ENCODE measurements at regions not wholly inside any gene's neighbourhood (a gene's known extent, or its start where the extent isn't known, plus 50 kb on each side); places are given as distances from the start of the nearest gene placed in this dataset.

DNA sequence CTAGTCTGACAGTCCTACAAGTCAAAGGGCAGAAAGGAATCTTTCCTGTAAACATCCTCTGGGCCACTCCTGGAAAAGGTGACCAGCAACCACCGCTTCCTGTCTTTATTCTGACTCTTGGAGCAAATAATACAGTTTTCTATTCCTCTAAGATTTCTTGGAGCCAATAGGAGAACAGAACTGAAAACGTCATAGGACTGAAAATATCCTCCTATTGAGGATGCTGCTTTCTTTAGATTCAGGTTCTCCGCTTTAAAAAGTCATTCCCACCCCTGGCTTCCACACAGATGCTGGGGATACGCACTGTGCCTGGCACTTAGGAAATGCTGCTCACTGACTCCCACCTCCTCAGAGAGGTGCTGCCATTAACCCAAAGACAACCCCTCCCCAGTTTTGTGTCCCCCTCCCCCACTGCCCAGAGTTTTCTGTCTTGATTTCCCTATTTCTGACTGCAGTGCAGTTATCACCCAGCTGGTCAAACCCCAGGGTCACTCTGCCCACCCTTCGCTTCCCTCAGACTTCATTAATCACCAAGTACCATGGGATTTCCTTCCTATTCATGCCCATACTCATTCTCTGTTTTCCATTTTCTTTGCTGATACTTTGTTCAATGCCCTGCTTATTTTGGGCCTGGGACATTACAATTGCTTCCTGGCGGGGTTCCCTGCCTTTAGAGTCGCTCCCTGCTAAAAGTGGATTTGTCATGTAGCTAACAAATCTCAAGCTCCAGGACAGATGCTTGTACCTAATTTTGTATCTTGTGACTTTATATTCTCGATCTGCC, 82.1 kb upstream of the ARHGAP29 start:
- DNase-seq (ENCODE audit: low spot score), result no peak
- H3K27ac ChIP-seq, result peak overlapping the region; percentile 42 to 45
- TF ChIP-seq, protein P1, sequence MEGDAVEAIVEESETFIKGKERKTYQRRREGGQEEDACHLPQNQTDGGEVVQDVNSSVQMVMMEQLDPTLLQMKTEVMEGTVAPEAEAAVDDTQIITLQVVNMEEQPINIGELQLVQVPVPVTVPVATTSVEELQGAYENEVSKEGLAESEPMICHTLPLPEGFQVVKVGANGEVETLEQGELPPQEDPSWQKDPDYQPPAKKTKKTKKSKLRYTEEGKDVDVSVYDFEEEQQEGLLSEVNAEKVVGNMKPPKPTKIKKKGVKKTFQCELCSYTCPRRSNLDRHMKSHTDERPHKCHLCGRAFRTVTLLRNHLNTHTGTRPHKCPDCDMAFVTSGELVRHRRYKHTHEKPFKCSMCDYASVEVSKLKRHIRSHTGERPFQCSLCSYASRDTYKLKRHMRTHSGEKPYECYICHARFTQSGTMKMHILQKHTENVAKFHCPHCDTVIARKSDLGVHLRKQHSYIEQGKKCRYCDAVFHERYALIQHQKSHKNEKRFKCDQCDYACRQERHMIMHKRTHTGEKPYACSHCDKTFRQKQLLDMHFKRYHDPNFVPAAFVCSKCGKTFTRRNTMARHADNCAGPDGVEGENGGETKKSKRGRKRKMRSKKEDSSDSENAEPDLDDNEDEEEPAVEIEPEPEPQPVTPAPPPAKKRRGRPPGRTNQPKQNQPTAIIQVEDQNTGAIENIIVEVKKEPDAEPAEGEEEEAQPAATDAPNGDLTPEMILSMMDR (IDR thresholded peaks at IDR 0.05), result no peak
- H3K4me3 ChIP-seq, result no peak overlapping the region

DNA sequence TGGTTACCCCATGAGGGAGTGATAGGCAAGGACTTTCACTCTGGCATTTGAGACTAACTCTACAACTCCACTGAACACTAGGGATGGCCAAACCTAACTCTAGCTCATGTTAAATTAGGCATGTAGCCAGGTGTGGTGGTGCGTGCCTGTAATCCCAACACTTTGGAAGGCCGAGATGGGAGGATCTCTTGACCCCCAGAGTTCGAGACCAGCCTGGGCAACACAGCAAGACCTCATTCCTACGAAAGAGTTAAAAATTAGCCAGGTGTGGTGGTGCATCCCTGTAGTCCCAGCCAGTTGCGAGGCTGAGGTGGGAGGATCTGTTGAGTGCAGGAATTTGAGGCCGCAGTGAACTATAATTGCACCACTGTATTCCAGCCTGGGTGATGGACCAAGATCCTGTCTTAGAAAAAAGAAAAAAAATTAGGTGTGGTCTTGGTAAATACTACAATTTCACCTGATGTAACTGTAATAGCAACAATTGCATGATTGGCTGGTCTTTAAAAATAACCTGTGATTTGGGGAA, 81.2 kb upstream of the ARHGAP29 start:
- Histone ChIP-seq H3K4me3 (no peak overlapping the region), H3K27ac (no peak overlapping the region)
- TF ChIP-seq, protein P1 (IDR thresholded peaks at IDR 0.05), result no peak
- no peak for DNase-seq (ENCODE audit: low spot score)

DNA sequence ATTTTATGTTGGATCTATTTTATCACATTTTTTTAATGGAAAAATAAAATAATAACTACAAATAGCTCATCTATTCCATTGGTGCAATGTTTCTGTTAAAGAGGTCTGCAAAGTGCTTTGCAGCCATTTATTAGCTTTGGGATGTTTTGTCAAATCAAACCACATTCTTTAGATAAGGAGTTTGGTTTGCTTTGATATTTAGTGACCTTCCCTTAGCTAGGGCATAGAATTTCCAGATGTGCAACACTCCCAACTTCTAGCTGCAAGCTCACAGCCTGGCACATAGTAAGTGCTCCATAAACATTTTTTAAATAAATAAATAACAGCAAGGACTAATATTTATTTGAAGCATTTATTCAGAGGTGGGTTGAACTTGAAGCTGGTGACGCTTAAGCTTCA, 80.4 kb upstream of the ARHGAP29 start:
- H3K27ac ChIP-seq, result no peak overlapping the region
- no peak overlapping the region for H3K4me3 ChIP-seq
- no peak for DNase-seq (ENCODE audit: low spot score)
- TF ChIP-seq, protein P1 (IDR thresholded peaks at IDR 0.05), result no peak

DNA sequence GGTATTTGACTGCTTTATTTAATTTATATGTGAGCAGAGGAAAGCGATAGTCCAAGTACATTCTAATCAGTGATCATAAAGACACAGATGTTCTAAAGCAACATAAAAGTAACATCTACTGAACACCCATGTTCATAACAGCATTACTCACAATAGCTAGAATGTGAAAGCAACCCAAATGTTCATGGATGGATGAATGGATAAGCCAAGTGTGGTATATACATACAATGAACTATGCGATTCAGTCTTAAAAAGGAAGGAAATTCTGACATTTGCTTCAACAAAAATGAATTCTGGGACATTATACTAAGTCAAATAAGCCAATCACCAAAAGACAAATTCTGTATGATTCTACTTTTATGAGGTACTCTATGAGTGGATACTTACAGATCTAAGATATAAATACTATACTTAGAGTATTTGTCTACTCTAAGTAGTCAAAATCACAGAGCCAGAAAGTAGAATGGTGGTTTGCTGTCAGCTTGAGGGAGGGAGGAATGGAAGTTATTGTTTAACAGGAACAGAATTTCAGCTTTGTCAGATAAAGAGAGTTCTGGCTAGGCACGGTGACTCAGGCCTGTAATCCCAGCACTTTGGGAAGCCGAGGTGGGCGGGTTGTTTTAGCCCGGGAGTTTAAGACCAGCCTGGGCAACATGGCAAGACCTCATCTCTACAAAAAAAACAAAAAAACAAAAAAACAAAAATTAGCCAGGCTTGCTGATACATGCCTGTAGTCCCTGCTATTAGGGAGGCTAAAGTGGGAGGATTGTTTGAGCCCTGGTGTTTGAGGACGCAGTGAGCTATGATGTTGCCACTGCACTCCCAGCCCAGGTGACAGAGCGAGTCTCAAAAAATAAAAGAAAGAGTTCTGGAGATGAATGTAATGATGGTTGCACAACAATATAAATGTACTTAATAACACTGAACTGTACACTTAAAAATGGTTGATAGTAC, 79.7 kb upstream of the ARHGAP29 start:
- Histone ChIP-seq H3K4me3 (no peak overlapping the region), H3K27ac (no peak overlapping the region)
- TF ChIP-seq, protein P1 (IDR thresholded peaks at IDR 0.05), result no peak
- no peak for DNase-seq (ENCODE audit: low spot score)

DNA sequence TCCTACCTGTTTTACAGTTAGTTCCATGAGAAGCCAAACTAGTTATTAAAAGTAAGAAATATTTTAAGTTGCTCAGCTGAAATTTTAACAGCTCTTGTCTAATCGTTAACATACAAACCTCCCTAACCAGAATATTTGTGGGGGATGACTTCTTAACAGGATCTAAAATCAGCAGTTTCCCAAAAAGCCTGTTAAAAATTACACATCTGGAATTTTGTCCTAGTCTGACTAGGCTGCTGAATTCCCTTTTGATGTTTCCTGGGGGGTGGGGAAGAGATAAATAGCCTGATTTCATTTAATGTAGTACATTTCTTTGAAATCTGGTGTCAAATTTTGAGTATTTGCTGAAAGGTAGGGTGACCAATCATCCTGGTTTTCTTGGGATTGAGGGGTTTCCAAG, 78.8 kb upstream of the ARHGAP29 start:
- Histone ChIP-seq H3K27ac (no peak overlapping the region), H3K4me3 (no peak overlapping the region)
- TF ChIP-seq, protein P1 (IDR thresholded peaks at IDR 0.05), result no peak
- DNase-seq (ENCODE audit: low spot score), result no peak

DNA sequence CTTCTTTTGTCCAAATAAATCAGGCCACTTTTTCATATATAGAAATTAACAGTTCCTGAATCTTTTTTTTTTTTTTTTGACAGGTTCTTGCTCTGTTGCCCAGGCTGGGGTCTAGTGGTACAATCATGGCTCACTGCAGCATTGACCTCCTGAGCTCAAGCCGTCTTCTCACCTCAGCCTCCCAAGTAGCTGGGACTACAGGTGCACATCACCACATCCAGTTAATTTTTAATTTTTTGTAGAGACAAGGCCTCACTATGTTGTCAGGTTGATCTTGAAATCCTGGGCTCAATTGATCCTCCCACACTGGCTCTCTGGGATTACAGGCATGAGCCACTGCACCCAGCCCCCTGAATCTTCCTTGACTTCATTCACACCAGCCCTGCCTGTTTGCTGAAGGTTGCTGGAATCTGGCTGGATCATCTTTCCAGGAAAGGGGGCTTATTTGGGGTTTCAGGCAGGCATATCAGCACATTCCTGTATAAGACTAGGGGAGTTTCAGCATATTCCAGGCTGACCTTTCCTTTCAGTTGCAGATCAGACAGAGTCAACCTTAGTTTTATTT, 78.2 kb upstream of the ARHGAP29 start:
- TF ChIP-seq, protein P1 (IDR thresholded peaks at IDR 0.05), result no peak
- no peak for DNase-seq (ENCODE audit: low spot score)
- Histone ChIP-seq H3K27ac (no peak overlapping the region), H3K4me3 (no peak overlapping the region)

All from coronary artery (tissue), 2 donors.